ENCODE measurements at regions not wholly inside any gene's neighbourhood (a gene's known extent, or its start where the extent isn't known, plus 50 kb on each side); places are given as distances from the start of the nearest gene placed in this dataset.

- TF ChIP-seq ZNF391 (tag by site-specific recombination; IDR thresholded peaks at IDR 0.05; ENCODE audit: borderline replicate concordance, low read depth) (no peak), CTCF (tag by site-specific recombination; IDR thresholded peaks at IDR 0.05) (no peak), OVOL3 (tag by site-specific recombination; IDR thresholded peaks at IDR 0.05) (no peak), ZNF610 (tag by site-specific recombination; IDR thresholded peaks at IDR 0.05; ENCODE audit: borderline replicate concordance) (no peak), PRDM2 (tag by site-specific recombination; IDR thresholded peaks at IDR 0.05; ENCODE audit: borderline replicate concordance) (no peak), ZNF221 (tag by site-specific recombination; IDR thresholded peaks at IDR 0.05; ENCODE audit: borderline replicate concordance) (no peak), ZNF140 (tag by site-specific recombination; IDR thresholded peaks at IDR 0.05) (no peak), MEIS1 (CRISPR knock-in tag; IDR thresholded peaks at IDR 0.05; ENCODE audit: borderline replicate concordance) (no peak), ZSCAN5A (tag by site-specific recombination; IDR thresholded peaks at IDR 0.05) (no peak), ZBTB8A (tag by site-specific recombination; IDR thresholded peaks at IDR 0.05) (no peak), MZF1 (tag by site-specific recombination; IDR thresholded peaks at IDR 0.05; ENCODE audit: borderline replicate concordance) (no peak)
- TF ChIP-seq, protein P1, sequence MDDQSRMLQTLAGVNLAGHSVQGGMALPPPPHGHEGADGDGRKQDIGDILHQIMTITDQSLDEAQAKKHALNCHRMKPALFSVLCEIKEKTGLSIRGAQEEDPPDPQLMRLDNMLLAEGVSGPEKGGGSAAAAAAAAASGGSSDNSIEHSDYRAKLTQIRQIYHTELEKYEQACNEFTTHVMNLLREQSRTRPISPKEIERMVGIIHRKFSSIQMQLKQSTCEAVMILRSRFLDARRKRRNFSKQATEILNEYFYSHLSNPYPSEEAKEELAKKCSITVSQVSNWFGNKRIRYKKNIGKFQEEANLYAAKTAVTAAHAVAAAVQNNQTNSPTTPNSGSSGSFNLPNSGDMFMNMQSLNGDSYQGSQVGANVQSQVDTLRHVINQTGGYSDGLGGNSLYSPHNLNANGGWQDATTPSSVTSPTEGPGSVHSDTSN (CRISPR knock-in tag; IDR thresholded peaks at IDR 0.05): no peak
- TF ChIP-seq, protein P2, sequence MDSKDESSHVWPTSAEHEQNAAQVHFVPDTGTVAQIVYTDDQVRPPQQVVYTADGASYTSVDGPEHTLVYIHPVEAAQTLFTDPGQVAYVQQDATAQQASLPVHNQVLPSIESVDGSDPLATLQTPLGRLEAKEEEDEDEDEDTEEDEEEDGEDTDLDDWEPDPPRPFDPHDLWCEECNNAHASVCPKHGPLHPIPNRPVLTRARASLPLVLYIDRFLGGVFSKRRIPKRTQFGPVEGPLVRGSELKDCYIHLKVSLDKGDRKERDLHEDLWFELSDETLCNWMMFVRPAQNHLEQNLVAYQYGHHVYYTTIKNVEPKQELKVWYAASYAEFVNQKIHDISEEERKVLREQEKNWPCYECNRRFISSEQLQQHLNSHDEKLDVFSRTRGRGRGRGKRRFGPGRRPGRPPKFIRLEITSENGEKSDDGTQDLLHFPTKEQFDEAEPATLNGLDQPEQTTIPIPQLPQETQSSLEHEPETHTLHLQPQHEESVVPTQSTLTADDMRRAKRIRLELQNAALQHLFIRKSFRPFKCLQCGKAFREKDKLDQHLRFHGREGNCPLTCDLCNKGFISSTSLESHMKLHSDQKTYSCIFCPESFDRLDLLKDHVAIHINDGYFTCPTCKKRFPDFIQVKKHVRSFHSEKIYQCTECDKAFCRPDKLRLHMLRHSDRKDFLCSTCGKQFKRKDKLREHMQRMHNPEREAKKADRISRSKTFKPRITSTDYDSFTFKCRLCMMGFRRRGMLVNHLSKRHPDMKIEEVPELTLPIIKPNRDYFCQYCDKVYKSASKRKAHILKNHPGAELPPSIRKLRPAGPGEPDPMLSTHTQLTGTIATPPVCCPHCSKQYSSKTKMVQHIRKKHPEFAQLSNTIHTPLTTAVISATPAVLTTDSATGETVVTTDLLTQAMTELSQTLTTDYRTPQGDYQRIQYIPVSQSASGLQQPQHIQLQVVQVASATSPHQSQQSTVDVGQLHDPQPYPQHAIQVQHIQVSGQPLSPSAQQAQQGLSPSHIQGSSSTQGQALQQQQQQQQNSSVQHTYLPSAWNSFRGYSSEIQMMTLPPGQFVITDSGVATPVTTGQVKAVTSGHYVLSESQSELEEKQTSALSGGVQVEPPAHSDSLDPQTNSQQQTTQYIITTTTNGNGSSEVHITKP (tag by site-specific recombination; IDR thresholded peaks at IDR 0.05): no peak
Observed at GRCh38 chr2:23293063-23293462, 91.9 kb upstream of the KLHL29 start.

Measured in HEK293 (cell line).